ENCODE measurements at regions not wholly inside any gene's neighbourhood (a gene's known extent, or its start where the extent isn't known, plus 50 kb on each side); places are given as distances from the start of the nearest gene placed in this dataset.

GRCh38 chrX:95063554-95063953 lies 1389.5 kb downstream of the FAM133A start:
- TF ChIP-seq RARB (CRISPR knock-in tag; IDR thresholded peaks at IDR 0.05) (no peak), ZFP3 (CRISPR knock-in tag; IDR thresholded peaks at IDR 0.05) (no peak), TOX (CRISPR knock-in tag; IDR thresholded peaks at IDR 0.05; ENCODE audit: borderline replicate concordance) (no peak), OSR1 (CRISPR knock-in tag; IDR thresholded peaks at IDR 0.05) (no peak), ARNTL (CRISPR knock-in tag; IDR thresholded peaks at IDR 0.05; ENCODE audit: borderline replicate concordance, low read depth) (no peak), ESRRG (CRISPR knock-in tag; IDR thresholded peaks at IDR 0.05) (no peak), GLIS3 (CRISPR knock-in tag; IDR thresholded peaks at IDR 0.05) (no peak)
- TF ChIP-seq, protein P1, sequence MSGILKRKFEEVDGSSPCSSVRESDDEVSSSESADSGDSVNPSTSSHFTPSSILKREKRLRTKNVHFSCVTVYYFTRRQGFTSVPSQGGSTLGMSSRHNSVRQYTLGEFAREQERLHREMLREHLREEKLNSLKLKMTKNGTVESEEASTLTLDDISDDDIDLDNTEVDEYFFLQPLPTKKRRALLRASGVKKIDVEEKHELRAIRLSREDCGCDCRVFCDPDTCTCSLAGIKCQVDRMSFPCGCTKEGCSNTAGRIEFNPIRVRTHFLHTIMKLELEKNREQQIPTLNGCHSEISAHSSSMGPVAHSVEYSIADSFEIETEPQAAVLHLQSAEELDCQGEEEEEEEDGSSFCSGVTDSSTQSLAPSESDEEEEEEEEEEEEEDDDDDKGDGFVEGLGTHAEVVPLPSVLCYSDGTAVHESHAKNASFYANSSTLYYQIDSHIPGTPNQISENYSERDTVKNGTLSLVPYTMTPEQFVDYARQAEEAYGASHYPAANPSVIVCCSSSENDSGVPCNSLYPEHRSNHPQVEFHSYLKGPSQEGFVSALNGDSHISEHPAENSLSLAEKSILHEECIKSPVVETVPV (CRISPR knock-in tag; IDR thresholded peaks at IDR 0.05), result no peak
- TF ChIP-seq, protein P2, sequence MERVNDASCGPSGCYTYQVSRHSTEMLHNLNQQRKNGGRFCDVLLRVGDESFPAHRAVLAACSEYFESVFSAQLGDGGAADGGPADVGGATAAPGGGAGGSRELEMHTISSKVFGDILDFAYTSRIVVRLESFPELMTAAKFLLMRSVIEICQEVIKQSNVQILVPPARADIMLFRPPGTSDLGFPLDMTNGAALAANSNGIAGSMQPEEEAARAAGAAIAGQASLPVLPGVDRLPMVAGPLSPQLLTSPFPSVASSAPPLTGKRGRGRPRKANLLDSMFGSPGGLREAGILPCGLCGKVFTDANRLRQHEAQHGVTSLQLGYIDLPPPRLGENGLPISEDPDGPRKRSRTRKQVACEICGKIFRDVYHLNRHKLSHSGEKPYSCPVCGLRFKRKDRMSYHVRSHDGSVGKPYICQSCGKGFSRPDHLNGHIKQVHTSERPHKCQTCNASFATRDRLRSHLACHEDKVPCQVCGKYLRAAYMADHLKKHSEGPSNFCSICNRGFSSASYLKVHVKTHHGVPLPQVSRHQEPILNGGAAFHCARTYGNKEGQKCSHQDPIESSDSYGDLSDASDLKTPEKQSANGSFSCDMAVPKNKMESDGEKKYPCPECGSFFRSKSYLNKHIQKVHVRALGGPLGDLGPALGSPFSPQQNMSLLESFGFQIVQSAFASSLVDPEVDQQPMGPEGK (CRISPR knock-in tag; IDR thresholded peaks at IDR 0.05; ENCODE audit: borderline replicate concordance), result no peak
